ENCODE measurements at regions not wholly inside any gene's neighbourhood (a gene's known extent, or its start where the extent isn't known, plus 50 kb on each side); places are given as distances from the start of the nearest gene placed in this dataset.

DNA sequence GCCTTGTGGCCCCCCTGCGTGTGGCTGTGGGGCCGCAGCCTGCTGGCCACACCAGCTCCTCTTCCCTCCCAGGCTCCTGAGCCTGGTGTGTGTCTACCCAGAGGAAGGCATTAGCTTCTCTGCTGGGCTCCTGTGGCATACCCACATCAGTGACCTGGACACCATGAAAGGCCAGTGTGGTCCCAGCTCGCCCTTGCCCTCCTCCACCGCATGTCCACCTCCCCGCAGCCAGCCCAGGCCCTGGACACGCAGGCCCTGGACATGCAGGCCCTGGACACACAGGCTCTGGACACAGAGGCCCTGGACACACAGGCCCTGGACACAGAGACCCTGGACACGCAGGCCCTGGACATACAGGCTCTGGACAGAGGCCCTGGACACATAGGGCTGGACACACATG lies 153.4 kb upstream of the PPP1R26 start:
- DNase-seq = no peak

GRCh38 chr9:135326633-135327152 lies 152.9 kb upstream of the PPP1R26 start:
- no peak for DNase-seq

DNA sequence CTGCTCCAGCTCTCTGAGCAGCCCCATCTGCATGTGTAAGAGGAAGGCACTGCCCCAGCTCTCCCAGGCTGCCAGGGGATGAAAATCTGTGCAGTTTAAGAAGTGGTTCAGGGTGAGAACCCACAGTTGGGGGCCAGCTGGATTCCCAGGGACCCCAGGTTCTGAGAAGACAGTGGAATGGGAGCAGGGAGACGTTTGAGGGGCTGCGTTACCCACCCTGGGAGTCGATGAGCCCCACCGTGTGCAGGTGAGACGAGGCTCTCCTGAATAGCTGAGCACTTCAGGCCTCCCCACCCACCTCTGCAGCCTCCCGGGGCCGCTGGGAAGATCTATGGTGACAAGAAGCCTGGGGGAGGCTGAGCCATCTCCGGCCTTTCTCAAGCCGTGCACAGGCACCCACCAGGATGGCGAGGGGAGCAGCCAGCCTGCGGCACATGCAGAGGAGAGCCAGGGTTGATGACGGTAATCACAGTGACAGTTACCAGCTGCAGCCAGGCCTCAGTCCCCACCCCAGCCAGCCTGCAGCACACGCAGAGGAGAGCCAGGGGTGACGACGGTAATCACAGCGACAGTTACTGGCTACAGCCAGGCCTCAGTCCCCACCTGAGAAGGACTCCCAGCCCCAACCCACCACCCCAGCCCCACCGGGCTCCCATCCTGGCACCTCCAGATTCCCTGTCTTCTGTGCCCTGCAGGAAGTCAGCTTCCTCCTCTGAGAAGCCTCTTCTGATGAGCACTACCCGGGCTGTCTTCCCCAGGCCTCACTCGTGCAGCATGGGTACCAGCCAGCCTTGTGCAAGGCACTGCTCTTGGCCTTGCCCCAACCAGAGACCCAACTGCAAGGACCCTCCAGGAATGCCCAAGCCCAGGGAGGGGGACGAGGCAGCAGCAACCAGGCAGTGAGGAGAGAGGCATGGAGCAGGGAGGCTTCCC lies 150.8 kb upstream of the PPP1R26 start:
- peak; percentile 26 for DNase-seq

DNA sequence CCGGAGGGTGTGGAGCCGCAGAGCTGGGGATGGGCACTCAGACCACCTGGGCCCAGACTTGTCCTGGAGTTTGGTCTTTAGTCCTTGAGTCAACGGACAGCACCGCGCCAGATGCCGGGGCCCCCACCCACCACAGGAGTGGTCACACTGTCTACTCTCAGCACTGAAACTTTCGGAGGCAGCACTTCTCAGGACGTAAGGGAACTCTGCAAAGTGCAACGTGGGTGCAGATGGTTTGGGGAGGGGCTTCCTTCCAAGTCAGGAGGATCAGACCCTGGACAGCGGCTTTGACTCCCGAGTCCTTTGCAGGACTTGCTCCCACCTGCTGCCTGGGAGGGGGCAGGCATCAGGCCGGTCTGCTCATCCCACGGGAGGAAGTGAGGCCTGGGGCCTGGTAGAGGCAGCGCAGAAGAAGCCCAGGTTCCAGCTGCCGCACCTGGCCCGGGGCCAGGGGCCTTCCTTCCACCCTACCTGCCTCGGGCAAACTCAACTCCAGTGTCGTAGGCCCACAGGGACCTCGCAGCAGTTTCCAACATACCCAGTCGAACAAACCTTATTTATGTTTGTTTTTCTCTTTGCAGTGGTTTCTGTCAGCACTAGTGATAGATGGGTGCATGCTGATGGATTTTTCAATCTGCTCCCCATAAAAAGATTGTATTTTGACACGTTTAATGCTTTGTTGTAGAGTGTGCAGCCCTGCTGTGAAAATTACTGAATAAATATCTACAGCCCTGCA lies 149.8 kb upstream of the PPP1R26 start:
- peak; percentile 43 for DNase-seq

GRCh38 chr9:135330307-135330631 lies 149.3 kb upstream of the PPP1R26 start:
- peak; percentile 28 for DNase-seq

GRCh38 chr9:135330685-135331590 lies 148.6 kb upstream of the PPP1R26 start:
- DNase-seq = peak; percentile 24

DNA sequence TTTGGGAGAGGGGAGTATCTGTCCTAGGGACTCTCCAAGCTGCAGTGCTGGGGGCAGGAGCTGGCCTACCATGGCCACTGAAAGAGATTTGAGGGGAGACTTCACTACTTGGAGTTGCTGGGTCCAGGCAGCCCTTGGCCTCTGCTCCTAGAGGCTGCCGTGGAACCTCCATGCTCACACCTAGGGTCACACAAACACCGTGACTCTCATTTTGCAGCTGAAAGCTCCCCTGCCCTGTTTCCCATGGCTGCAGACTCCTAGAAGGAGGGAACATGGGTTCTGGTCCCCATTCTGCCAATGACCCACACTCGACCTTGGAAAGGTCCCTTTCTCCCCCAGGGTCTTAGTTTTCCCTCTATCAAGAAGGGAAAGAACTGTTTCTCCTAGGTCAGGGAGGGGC lies 147.1 kb upstream of the PPP1R26 start:
- peak; percentile 13 for DNase-seq

DNA sequence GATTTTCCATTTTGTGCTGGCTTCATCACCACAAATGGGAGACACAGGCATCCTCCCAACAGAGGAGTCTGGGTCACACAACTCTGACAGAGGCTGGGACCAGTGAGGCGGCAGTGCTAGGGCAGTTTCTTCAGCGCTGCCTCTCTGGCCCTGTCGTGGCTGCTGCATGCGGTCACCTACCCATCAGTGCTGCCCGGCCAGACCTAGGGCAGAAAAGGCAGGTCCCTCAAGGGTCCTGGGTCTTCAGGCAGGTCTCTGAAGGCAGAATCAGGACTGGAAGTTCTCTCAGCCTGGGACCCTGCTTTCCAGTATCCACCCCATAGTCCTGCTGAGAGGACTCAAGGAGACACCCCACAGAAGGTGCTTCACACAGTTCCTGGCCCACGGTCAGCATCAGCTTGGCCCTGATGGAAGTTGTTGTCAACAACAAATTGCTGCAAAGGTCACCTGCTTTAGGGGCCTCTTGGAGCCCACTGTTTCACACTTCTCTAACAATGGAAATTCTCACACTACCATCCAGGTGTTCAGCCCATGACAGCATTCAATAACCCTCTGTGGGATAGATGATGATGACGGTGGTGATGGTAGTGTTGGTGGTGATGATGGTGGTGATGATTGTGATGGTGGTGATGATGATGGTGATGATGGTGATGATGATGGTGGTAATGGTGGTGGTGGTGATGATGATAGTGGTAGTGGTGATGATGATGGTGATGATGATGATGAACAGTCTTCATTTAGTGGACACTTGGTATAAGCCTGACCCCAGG lies 146.4 kb upstream of the PPP1R26 start:
- DNase-seq = peak; percentile 40

GRCh38 chr9:135334953-135335460 lies 144.6 kb upstream of the PPP1R26 start:
- peak; percentile 9 for DNase-seq

- DNase-seq = peak; percentile 33
These were observed 143.8 kb upstream of the PPP1R26 start for GRCh38 chr9:135335691-135336181.

GRCh38 chr9:135336722-135337527 lies 142.7 kb upstream of the PPP1R26 start:
- DNase-seq = peak; percentile 32

DNA sequence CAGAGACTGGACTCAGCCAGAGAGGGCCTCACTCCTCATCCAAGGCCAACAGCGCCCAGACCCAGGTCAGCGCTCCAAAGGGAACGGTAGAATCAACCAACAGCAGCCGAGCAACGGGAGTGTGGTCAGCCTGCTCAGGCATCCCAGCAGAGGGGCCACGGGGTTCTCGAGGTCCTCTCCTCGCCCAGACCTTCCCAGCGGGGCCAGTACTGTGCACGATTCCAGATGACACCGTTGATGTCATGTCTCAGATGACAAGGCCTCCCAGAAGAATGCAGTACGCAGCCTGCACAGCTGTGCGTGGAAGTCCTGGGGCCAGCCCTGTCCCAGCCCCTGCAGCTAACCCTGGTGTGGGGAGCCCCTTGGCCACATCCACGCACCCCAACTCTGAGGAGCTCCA lies 141.0 kb upstream of the PPP1R26 start:
- DNase-seq = peak; percentile 26

DNA sequence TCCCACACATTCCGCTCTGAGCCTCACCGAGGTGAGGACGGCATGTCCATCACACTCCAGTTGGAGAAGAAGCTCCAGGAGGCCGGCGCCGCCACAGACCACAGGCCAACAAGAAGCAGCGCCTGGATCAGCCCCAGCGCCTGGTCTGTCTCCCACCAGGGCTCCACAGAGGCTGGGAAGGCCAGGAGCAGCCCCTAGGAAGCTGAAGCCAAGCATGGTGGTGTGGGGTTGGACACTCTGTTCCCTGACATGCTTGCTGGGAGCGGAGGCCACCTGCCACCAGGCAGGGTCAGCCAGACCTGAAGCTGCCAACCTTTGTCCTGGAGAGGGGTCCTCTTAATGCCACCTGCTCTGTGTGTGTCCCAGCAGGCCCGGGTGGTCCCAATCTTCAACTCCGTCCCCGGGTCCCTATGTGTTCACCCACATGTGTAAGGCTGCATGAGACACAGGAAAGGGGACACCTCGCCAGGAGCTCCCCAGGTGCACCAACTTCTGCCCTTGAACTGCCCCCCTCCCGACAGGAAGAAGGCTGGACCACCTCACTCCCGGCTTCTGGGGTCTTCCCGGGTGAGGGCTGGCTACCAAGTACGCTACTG lies 140.1 kb upstream of the PPP1R26 start:
- DNase-seq = no peak

- DNase-seq = no peak
These were observed 139.4 kb upstream of the PPP1R26 start for GRCh38 chr9:135340143-135340655.

DNA sequence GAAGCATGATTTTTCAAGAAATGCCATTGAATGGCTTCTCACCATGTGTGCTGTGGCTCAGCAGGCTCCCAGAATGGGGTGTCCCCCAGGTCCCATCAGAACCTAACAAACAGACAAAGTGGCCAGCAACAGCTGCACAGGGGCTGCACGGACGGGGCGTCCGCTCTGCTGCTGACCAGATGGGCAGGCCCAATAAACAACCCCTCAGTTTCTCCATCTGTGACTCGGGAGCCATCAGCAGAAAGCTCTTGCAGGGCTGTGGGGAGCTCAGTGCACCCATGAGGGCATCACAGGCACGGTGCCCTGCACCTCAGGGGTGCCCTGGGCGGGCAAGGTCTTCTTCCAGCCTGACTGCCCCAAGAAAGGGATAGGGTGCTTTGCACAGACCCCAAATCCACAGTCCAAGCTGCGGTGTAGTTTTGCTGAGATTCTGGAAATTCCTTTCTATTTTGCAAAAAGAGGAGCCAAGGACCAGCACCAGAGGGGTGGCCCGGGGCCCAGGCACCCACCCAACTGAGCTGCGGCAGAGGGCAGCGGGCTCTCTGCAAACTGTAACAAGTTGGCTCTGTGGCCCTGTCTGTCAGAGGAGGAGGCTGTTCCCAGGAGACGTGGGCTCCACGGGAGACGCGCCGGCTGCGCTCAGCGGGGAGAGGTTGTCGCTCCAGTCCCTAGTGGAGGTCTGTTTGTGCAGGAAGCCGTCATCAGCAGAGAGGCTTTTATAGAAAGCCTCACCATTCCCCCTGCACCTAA lies 138.7 kb upstream of the PPP1R26 start:
- no peak for DNase-seq

DNA sequence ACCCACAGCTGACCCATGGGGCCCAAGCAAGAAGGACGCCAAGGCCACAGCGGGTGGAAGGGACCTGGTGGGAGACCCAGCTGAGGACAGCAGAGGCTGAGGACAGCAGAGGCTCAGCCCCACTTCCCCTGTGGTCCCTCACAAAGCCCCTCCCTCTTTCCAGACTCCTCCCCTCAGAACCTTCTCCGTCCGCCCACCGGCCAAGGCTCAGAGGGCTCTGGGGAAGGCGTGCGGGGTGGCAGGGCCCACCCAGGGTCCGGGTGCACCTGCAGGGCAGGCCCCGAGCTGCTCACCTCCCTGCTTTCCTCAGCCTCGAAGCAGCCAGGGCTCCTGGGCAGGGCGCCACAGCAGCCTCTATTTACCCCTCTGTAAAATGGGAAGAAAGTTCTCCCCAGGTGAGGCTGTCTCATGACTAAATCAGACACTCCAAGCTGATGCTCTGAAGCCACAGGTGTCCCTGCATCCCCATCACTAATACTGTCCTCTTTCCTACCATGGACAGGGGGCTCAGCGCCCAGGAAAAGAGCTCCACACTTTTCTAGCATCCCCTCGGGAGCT lies 137.9 kb upstream of the PPP1R26 start:
- no peak for DNase-seq

GRCh38 chr9:135342206-135343130 lies 137.1 kb upstream of the PPP1R26 start:
- DNase-seq = no peak

DNA sequence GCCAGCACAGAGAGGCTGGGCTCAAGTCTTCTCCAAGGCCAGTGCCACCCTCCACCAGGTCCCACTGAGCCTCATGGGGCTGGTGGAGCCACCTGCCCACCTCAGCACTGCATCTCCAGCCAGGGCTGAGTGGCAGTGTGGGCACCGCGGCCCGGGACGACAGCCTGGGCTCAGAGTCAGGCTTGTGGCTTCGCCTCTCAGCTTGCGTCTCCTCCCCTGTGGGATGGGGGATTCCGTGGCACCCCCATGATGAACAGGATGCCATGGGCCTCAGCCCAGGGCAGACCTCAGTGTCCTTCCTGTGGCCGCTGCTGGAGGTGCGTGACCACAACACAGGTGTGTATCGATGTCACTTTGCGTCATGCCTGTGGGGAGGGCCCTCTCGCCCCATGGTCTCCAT lies 136.4 kb upstream of the PPP1R26 start:
- no peak for DNase-seq

Data from activated CD8-positive, alpha-beta memory T cell treated with anti-CD3 and anti-CD28 coated beads for 24 hours (primary cell).